ENCODE measurements at regions not wholly inside any gene's neighbourhood (a gene's known extent, or its start where the extent isn't known, plus 50 kb on each side); places are given as distances from the start of the nearest gene placed in this dataset.

GRCh38 chr2:13019781-13020180 lies 303.0 kb downstream of the TRIB2 start:
- no peak for TF ChIP-seq CTCF (tag by site-specific recombination; IDR thresholded peaks at IDR 0.05)
- TF ChIP-seq ZNF112 (tag by site-specific recombination; IDR thresholded peaks at IDR 0.05), result no peak
- TF ChIP-seq ZFP37 (tag by site-specific recombination; IDR thresholded peaks at IDR 0.05), result no peak
- no peak for TF ChIP-seq GLIS2 (tag by site-specific recombination; IDR thresholded peaks at IDR 0.05)
- no peak for TF ChIP-seq ZNF768 (tag by site-specific recombination; IDR thresholded peaks at IDR 0.05)
